HepG2 (cell line): ENCODE measurements at regions not wholly inside any gene's neighbourhood (a gene's known extent, or its start where the extent isn't known, plus 50 kb on each side); places are given as distances from the start of the nearest gene placed in this dataset.
"Not testable (repeated sequence)": the region's sequence is repeated elsewhere in the genome, so short reads cannot be mapped to it uniquely, and the experiment has no call there.

Experiments used
- ATAC-seq: fragments of 200-7000 bp; cut with Tn5 transposase; 3 replicates; pipeline ENCODE4 v1.9.1; 2020; ENCODE audit warnings: mild to moderate bottlenecking, moderate library complexity
- BruUV-seq: library from RNA; stranded (reverse); fragments of 400-500 nt; replicated peaks from 2 replicates; lab custom pipeline; 2021; lab: Mats Ljungman, UMichigan
- CTCF ChIA-PET: fragments of 300-600 bp; formaldehyde crosslinking; extraction: SDS; loops from one replicate; lab custom pipeline; 2021; ENCODE audit warnings: low total read pairs, inconsistent platforms, low intra/inter-chr PET ratio; lab: Yijun Ruan, JAX
- POLR2A ChIA-PET: fragments of 350-600 bp; sonication (Branson Sonifier 250); formaldehyde crosslinking; loops from one replicate; lab custom pipeline; 2020; ENCODE audit warnings: antibody characterized with exemption, inconsistent platforms; lab: Yijun Ruan, JAX
- DNase-seq: peaks from one replicate; pipeline ENCODE4 v3.0.0-alpha.2; 2015; ENCODE audit warnings: low spot score
- FAIRE-seq: peaks from 3 replicates; lab custom pipeline; 2011; peaks lifted over from hg19 to GRCh38; lab: Jason Lieb, UNC
- H2AFZ ChIP-seq: one replicate; pipeline ENCODE4 v1.6.1; 2011; ENCODE audit warnings: low read length, inconsistent platforms
- H3K27ac ChIP-seq: fragments of 300-600 bp; 3 replicates; pipeline ENCODE4 v1.8.0; 2011; ENCODE audit warnings: mixed run types, mild to moderate bottlenecking, mixed read lengths, low read length, inconsistent platforms; ENCODE audit not compliant: insufficient read depth; ENCODE audit errors: extremely low read length
- H3K27me3 ChIP-seq, 2 experiments: fragments of 200-600 bp in 1 of 2; 2 replicates in 1 of 2; 3 replicates in 1 of 2; pipeline versions ENCODE4 v1.6.0 to v1.8.0; 2011; ENCODE audit warnings: low read length in 2 of 2, mild to moderate bottlenecking in 2 of 2, moderate library complexity in 2 of 2, inconsistent platforms in 1 of 2; ENCODE audit not compliant: insufficient read depth in 2 of 2, control insufficient read depth in 1 of 2
- H3K36me3 ChIP-seq, 2 experiments: fragments of 200-600 bp in 1 of 2; replicated peaks in 1 of 2; 2 replicates in 1 of 2; 3 replicates in 1 of 2; pipeline versions ENCODE4 v1.5.1 to v1.8.0; 2011; ENCODE audit warnings: low read length in 2 of 2, inconsistent platforms in 1 of 2; ENCODE audit not compliant: insufficient read depth in 2 of 2, control insufficient read depth in 1 of 2
- H3K4me1 ChIP-seq: 2 replicates; pipeline ENCODE4 v1.5.1; 2012; ENCODE audit warnings: low read length, inconsistent platforms; ENCODE audit not compliant: insufficient read depth
- H3K4me2 ChIP-seq: 2 replicates; pipeline ENCODE4 v1.6.0; 2011; ENCODE audit warnings: low read depth, low read length, inconsistent platforms
- H3K4me3 ChIP-seq, 3 experiments: fragments of 200-600 bp in 1 of 3; sonication (generic), shearing (Covaris generic) in 1 of 3; replicated peaks in 1 of 3; 2 replicates each; pipeline ENCODE4 v1.5.1; 2011 to 2016; ENCODE audit warnings: low read length in 3 of 3, inconsistent platforms in 2 of 3, low read depth in 2 of 3, mild to moderate bottlenecking in 2 of 3, control low read depth in 1 of 3, mixed read lengths in 1 of 3; ENCODE audit not compliant: insufficient read depth in 1 of 3
- H3K79me2 ChIP-seq: one replicate; pipeline ENCODE4 v1.6.1; 2011; ENCODE audit warnings: low read length, inconsistent platforms; ENCODE audit not compliant: insufficient read depth
- H3K9ac ChIP-seq: 2 replicates; pipeline ENCODE4 v1.6.0; 2011; ENCODE audit warnings: mild to moderate bottlenecking, low read depth, low read length, inconsistent platforms; ENCODE audit not compliant: insufficient read depth
- H3K9me3 ChIP-seq: 2 replicates; pipeline ENCODE4 v1.5.1; 2012; ENCODE audit warnings: mild to moderate bottlenecking, low read length
- H4K20me1 ChIP-seq: 2 replicates; pipeline ENCODE4 v1.6.0; 2011; ENCODE audit warnings: inconsistent platforms, mild to moderate bottlenecking, low read length, moderate library complexity; ENCODE audit not compliant: insufficient read depth
- AGO1 ChIP-seq: fragments of 200-400 bp; formaldehyde crosslinking; IDR thresholded peaks from 2 replicates; pipeline ENCODE4 v1.6.1; 2017; ENCODE audit warnings: mild to moderate bottlenecking, low read depth, low read length, moderate library complexity; ENCODE audit not compliant: poor library complexity, severe bottlenecking
- HINFP ChIP-seq: sonication (generic); formaldehyde crosslinking; IDR thresholded peaks from 2 replicates; pipeline ENCODE4 v1.4.0; 2020; ENCODE audit warnings: low read depth, mild to moderate bottlenecking, missing genetic modification reagents
- HMG20A ChIP-seq: IDR thresholded peaks from 2 replicates; pipeline ENCODE4 v1.6.1; 2016; ENCODE audit warnings: borderline replicate concordance
- KDM6A ChIP-seq: IDR thresholded peaks from 2 replicates; pipeline ENCODE4 v1.6.1; 2016; ENCODE audit warnings: low read depth
- LBX2 ChIP-seq: sonication (generic); formaldehyde crosslinking; IDR thresholded peaks from 2 replicates; pipeline ENCODE4 v1.5.0; 2020; ENCODE audit warnings: missing genetic modification reagents, mild to moderate bottlenecking, borderline replicate concordance
- MAF1 ChIP-seq: sonication (generic); formaldehyde crosslinking; IDR thresholded peaks from 2 replicates; pipeline ENCODE4 v1.5.0; 2020; ENCODE audit warnings: missing genetic modification reagents, borderline replicate concordance
- MZF1 ChIP-seq: sonication (generic); formaldehyde crosslinking; IDR thresholded peaks from 2 replicates; pipeline ENCODE4 v1.8.1; 2023; ENCODE audit warnings: mild to moderate bottlenecking, missing genetic modification reagents, borderline replicate concordance
- NCOA2 ChIP-seq: sonication (generic); formaldehyde crosslinking; IDR thresholded peaks from 2 replicates; pipeline ENCODE4 v1.8.0; 2022; ENCODE audit warnings: inconsistent platforms
- SMAD1 ChIP-seq: sonication (generic); formaldehyde crosslinking; IDR thresholded peaks from 2 replicates; pipeline ENCODE4 v1.4.0; 2020; ENCODE audit warnings: missing genetic modification reagents, low read depth, mild to moderate bottlenecking, borderline replicate concordance
- ZBTB38 ChIP-seq: sonication (generic); formaldehyde crosslinking; IDR thresholded peaks from 2 replicates; pipeline ENCODE4 v1.5.1; 2020; ENCODE audit warnings: mild to moderate bottlenecking, missing genetic modification reagents
- ZBTB7B ChIP-seq: sonication (generic); formaldehyde crosslinking; IDR thresholded peaks from 2 replicates; pipeline ENCODE4 v1.4.0; 2020; ENCODE audit warnings: missing genetic modification reagents
- ZNF124 ChIP-seq: sonication (generic); formaldehyde crosslinking; IDR thresholded peaks from 2 replicates; pipeline ENCODE4 v1.4.0; 2020; ENCODE audit warnings: missing genetic modification reagents
- ZNF441 ChIP-seq: sonication (generic); formaldehyde crosslinking; IDR thresholded peaks from 2 replicates; pipeline ENCODE4 v1.7.0; 2021; ENCODE audit warnings: missing genetic modification reagents, borderline replicate concordance
- WGBS: methylation state at CpG from one replicate; pipeline ENCODE4 v1.1.6; 2017; ENCODE audit warnings: low lambda C conversion rate; 5-methylcytosine and 5-hydroxymethylcytosine counted together
- in situ Hi-C: cut with HindIII; loops from 2 replicates; pipeline ENCODE4 v1.10.0; 2017; ENCODE audit warnings: low pct_unique_long_range_greater_than_20kb; ENCODE audit not compliant: extremely low pct_ligation_motif_present
- intact Hi-C: fragments of 100-400 bp; cut with micrococcal nuclease; formaldehyde crosslinking; loops from one replicate; pipeline ENCODE4 v1.10.0; 2022; ENCODE audit not compliant: unreplicated experiment

GRCh38 chr15:93345981-93346380 lies 257.0 kb upstream of the RGMA start:
- H3K4me3 ChIP-seq, result no peak overlapping the region
- TF ChIP-seq ZNF441 (CRISPR knock-in tag) (no peak), NCOA2 (no peak), MAF1 (CRISPR knock-in tag) (no peak), KDM6A (CRISPR knock-in tag) (no peak), SMAD1 (CRISPR knock-in tag) (no peak), AGO1 (no peak), ZBTB7B (CRISPR knock-in tag) (no peak), ZBTB38 (CRISPR knock-in tag) (no peak), LBX2 (CRISPR knock-in tag) (no peak), ZNF124 (CRISPR knock-in tag) (no peak), MZF1 (CRISPR knock-in tag) (no peak), HMG20A (CRISPR knock-in tag) (no peak), HINFP (CRISPR knock-in tag) (no peak)
- H3K4me1 ChIP-seq, result peaks cover 13% of the 10 kb centered on the region
- H3K9ac ChIP-seq, result no peak overlapping the region
- no TSS peak for BruUV-seq
- no peak for FAIRE-seq
- H3K9me3 ChIP-seq, result no peaks in the 10 kb centered on the region
- no peaks in the 10 kb centered on the region for H3K36me3 ChIP-seq
- no peaks in the 10 kb centered on the region for H4K20me1 ChIP-seq
- no peak for ATAC-seq
- POLR2A ChIA-PET, result no interaction called here
- H3K27me3 ChIP-seq, result peaks cover 1 to 22% of the 10 kb centered on the region in 2 experiments; a peak in 2 of 5 replicates
- H3K27ac ChIP-seq, result no peak overlapping the region
- 11% methylated on average over 6 of the region's 6 CpGs for WGBS
- intact Hi-C loops, result no loop called here
- CTCF ChIA-PET, result no interaction called here
- no peaks in the 10 kb centered on the region for H3K79me2 ChIP-seq
- in situ Hi-C loops, result loop anchor here (25.0 kb wide), 1 partner anchor 259 kb away; the partner anchor contains the start of gene RGMA
- DNase-seq, result no peak
- no peak overlapping the region for H2AFZ ChIP-seq
- no peak overlapping the region for H3K4me2 ChIP-seq

DNA sequence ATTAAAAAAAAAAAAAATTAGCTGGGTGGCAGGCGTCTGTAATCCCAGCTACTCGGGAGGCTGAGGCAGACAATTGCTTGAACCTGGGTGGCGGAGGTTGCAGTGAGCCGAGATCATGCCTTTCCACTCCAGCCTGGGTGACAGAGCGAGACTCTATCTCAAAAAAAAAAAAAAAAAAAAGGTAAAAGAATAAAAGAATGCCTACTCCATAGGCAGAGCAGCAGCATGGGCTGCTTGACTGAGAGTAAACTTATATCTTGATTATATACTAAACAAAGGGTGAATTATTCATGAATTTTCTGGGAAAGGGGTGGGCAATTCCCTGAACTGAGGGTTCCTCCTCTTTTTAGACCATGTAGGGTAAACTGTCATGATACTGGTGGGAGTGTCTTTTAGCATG lies 254.4 kb upstream of the RGMA start:
- DNase-seq, POLR2A ChIA-PET, H3K4me3 ChIP-seq, H3K9me3 ChIP-seq, H2AFZ ChIP-seq, BruUV-seq, CTCF ChIA-PET, H3K9ac ChIP-seq, ATAC-seq, H3K36me3 ChIP-seq, H3K27ac ChIP-seq, H4K20me1 ChIP-seq, FAIRE-seq, intact Hi-C loops, H3K79me2 ChIP-seq, H3K4me2 ChIP-seq: not testable (repeated sequence)
- WGBS, result 77% methylated on average over 5 of the region's 5 CpGs
- peaks cover 28% of the 10 kb centered on the region for H3K4me1 ChIP-seq
- peaks cover 0 to 12% of the 10 kb centered on the region in 2 experiments; a peak in 2 of 5 replicates for H3K27me3 ChIP-seq
- in situ Hi-C loops, result loop anchor here (25.0 kb wide), 1 partner anchor 256 kb away; the partner anchor contains the start of gene RGMA
